GM12874 (cell line): ENCODE measurements at regions not wholly inside any gene's neighbourhood (a gene's known extent, or its start where the extent isn't known, plus 50 kb on each side); places are given as distances from the start of the nearest gene placed in this dataset.

Experiments used
- CTCF ChIP-seq: IDR thresholded peaks from 2 replicates; pipeline ENCODE4 v1.5.1; 2011; ENCODE audit warnings: low read depth, mild to moderate bottlenecking, control low read depth, low read length, moderate library complexity; ENCODE audit not compliant: insufficient read depth

GRCh38 chr15:87354661-87355410 is 901.7 kb downstream of the NTRK3 start:
- TF ChIP-seq CTCF: no peak

- TF ChIP-seq CTCF: no peak
Observed at GRCh38 chr15:87349181-87349580, 907.4 kb downstream of the NTRK3 start.

- TF ChIP-seq CTCF: no peak
Observed at GRCh38 chr15:87348746-87349145, 907.8 kb downstream of the NTRK3 start.

- no peak for TF ChIP-seq CTCF
Observed at GRCh38 chr15:87347806-87348515, 908.6 kb downstream of the NTRK3 start.

- TF ChIP-seq CTCF: no peak
Observed at GRCh38 chr15:87345961-87346360, 910.6 kb downstream of the NTRK3 start.

- no peak for TF ChIP-seq CTCF
Observed at GRCh38 chr15:87343966-87344365, 912.6 kb downstream of the NTRK3 start.

GRCh38 chr15:87340370-87340769 is 916.2 kb downstream of the NTRK3 start:
- no peak for TF ChIP-seq CTCF
